ENCODE measurements at regions not wholly inside any gene's neighbourhood (a gene's known extent, or its start where the extent isn't known, plus 50 kb on each side); places are given as distances from the start of the nearest gene placed in this dataset.

- CTCF ChIA-PET = interaction anchor here (1.1 kb wide), 1 partner anchor 9 kb away, joined by 5 read pairs; no protein-coding TSS in a partner anchor
- ATAC-seq (no peak), DNase-seq (ENCODE audit: low read depth, low spot score) (no peak), FAIRE-seq (no peak)
- Histone ChIP-seq H3K9ac (ENCODE audit: control insufficient read depth, insufficient read depth, low read length) (no peak overlapping the region), H3K36me3 (ENCODE audit: control insufficient read depth in 2 of 2, insufficient read depth in 2 of 2, low read length in 1 of 2) (no peaks in the 10 kb centered on the region), H4K20me1 (ENCODE audit: control insufficient read depth, insufficient read depth) (no peaks in the 10 kb centered on the region), H3K27ac (ENCODE audit: control insufficient read depth, insufficient read depth) (no peak overlapping the region), H2AFZ (ENCODE audit: control insufficient read depth, low read depth, low read length) (no peak overlapping the region), H3K4me3 (no peak overlapping the region), H3K9me3 (replicated peaks; ENCODE audit: control insufficient read depth, insufficient read depth, low read length) (no peaks in the 10 kb centered on the region), H3K4me2 (ENCODE audit: control insufficient read depth, insufficient read depth) (no peak overlapping the region), H3K4me1 (ENCODE audit: control insufficient read depth, insufficient read depth, low read length) (no peaks in the 10 kb centered on the region), H3K79me2 (ENCODE audit: control insufficient read depth, insufficient read depth, low read length) (no peaks in the 10 kb centered on the region), H3K27me3 (replicated peaks in 1 of 2; ENCODE audit: control insufficient read depth in 2 of 2, insufficient read depth in 2 of 2, low read length in 1 of 2) (no peaks in the 10 kb centered on the region)
- intact Hi-C loops (cut with micrococcal nuclease; ENCODE audit: unreplicated experiment) (no loop called here), in situ Hi-C loops (cut with MboI) (no loop called here)
- no peak for TF ChIP-seq MAX (IDR thresholded peaks at IDR 0.05; ENCODE audit: low read depth, low read length)
- no peak for TF ChIP-seq NFYB (IDR thresholded peaks at IDR 0.05; ENCODE audit: insufficient read depth, low read depth, low read length)
- no peak for TF ChIP-seq CREB1 (IDR thresholded peaks at IDR 0.05; ENCODE audit: low read depth)
- no peak for TF ChIP-seq HDAC2 (IDR thresholded peaks at IDR 0.05)
- TF ChIP-seq ETV6 (conservative IDR thresholded peaks at IDR 0.05 in 1 of 2, IDR thresholded peaks at IDR 0.05 in 1 of 2; ENCODE audit: borderline replicate concordance in 1 of 2, low read depth in 1 of 2) = no peak
- TF ChIP-seq NFYA (IDR thresholded peaks at IDR 0.05; ENCODE audit: borderline replicate concordance, low read depth, low read length) = no peak
- TF ChIP-seq GATAD2B (conservative IDR thresholded peaks at IDR 0.05; ENCODE audit: low read depth) = no peak
- no peak for TF ChIP-seq STAT1 (conservative IDR thresholded peaks at IDR 0.05)
- no peak for TF ChIP-seq WRNIP1 (IDR thresholded peaks at IDR 0.05; ENCODE audit: borderline replicate concordance, low read depth, low read length)
- TF ChIP-seq RBBP5 (conservative IDR thresholded peaks at IDR 0.05) = no peak
- TF ChIP-seq IRF5 (IDR thresholded peaks at IDR 0.05; ENCODE audit: borderline replicate concordance) = no peak
- TF ChIP-seq STAT3 (IDR thresholded peaks at IDR 0.05; ENCODE audit: low read depth, low read length) = no peak
- no peak for TF ChIP-seq HCFC1 (IDR thresholded peaks at IDR 0.05; ENCODE audit: low read length)
- TF ChIP-seq SP1 (IDR thresholded peaks at IDR 0.05; ENCODE audit: low read depth, low read length) = no peak
- TF ChIP-seq BACH1 (IDR thresholded peaks at IDR 0.05; ENCODE audit: borderline replicate concordance) = no peak
- WGBS (ENCODE audit: insufficient coverage, insufficient replicate concordance, low lambda C conversion rate, missing lambda C conversion rate) = 54% methylated on average over 6 of the region's 6 CpGs
- SMC1A ChIA-PET (ENCODE audit: uncharacterized antibody, unreplicated experiment) = no interaction called here
- BruUV-seq (replicated peaks) = no TSS peak
- RAD21 ChIA-PET (ENCODE audit: unreplicated experiment) = no interaction called here
- POLR2A ChIA-PET = no interaction called here
Observed at GRCh38 chr4:111274486-111274885, 651.6 kb upstream of the PITX2 start.
